ENCODE measurements at regions not wholly inside any gene's neighbourhood (a gene's known extent, or its start where the extent isn't known, plus 50 kb on each side); places are given as distances from the start of the nearest gene placed in this dataset.
A peak's percentile ranks its signal among the peaks of the same experiment; 100 is the strongest.

- Histone ChIP-seq H3K4me1 (peaks cover 0 to 57% (median 33%) of the 10 kb centered on the region in 4 donors), H3K27ac (peak overlapping the region; percentile 45 to 83)
Measured at GRCh38 chr2:37780387-37780676, 108.9 kb upstream of the CDC42EP3 start.

GRCh38 chr2:37781028-37781427 lies 109.6 kb upstream of the CDC42EP3 start:
- Histone ChIP-seq H3K27ac (peak overlapping the region; percentile 76 to 83), H3K36me3 (no peaks in the 10 kb centered on the region), H3K27me3 (no peaks in the 10 kb centered on the region), H3K9me3 (no peaks in the 10 kb centered on the region), H3K4me3 (no peak overlapping the region), H3K4me1 (peaks cover 0 to 50% (median 26%) of the 10 kb centered on the region in 4 donors)
- TF ChIP-seq CTCF (IDR thresholded peaks at IDR 0.05) = no peak
- intact Hi-C loops (cut with DNase I; ENCODE audit: low total_unique reads) = loop anchor here (5.0 kb wide), 1 partner anchor 141 kb away; no protein-coding TSS in a partner anchor
- no peak for DNase-seq

More at GRCh38 chr2:37780387-37780676, 108.9 kb upstream of the CDC42EP3 start:
- no peaks in the 10 kb centered on the region for H3K27me3 ChIP-seq
- DNase-seq = no peak
- intact Hi-C loops (cut with DNase I; ENCODE audit: low total_unique reads) = loop anchor here (5.0 kb wide), 1 partner anchor 142 kb away; no protein-coding TSS in a partner anchor
- H3K36me3 ChIP-seq = no peaks in the 10 kb centered on the region
- no peak for TF ChIP-seq CTCF (IDR thresholded peaks at IDR 0.05)
- H3K4me3 ChIP-seq = no peak overlapping the region
- H3K9me3 ChIP-seq = no peaks in the 10 kb centered on the region

DNA sequence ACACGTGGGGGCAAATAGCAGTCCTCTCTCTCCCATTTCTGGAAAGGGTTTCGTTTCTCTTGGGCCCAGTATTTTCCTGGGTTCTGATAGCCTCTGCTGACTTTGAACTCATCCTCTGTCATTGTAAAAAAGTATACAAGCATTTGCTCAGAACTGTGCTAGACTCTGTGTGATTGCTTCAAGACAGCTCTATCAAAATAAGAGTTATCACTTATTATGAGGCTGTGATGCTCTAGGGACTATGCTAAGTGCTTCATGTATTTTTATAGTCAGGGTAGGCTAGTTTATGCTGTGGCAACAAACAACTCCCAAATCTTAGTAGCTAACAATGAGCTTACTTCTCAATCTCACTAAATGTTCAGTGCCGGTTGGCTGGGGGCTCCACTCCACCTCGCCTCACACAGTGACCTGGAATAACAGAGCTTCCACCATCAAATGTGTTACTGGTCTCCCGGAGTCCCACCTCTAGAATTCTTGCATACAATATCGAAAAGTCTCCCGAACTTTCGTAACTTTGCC lies 110.8 kb upstream of the CDC42EP3 start:
- H3K4me1 ChIP-seq = peaks cover 0 to 39% (median 15%) of the 10 kb centered on the region in 4 donors
- no peak overlapping the region for H3K4me3 ChIP-seq
- no peaks in the 10 kb centered on the region for H3K27me3 ChIP-seq
- intact Hi-C loops (cut with DNase I; ENCODE audit: low total_unique reads) = loop anchor here (5.0 kb wide), 1 partner anchor 140 kb away; no protein-coding TSS in a partner anchor
- H3K27ac ChIP-seq = peak overlapping the region; percentile 76 to 83
- TF ChIP-seq CTCF (IDR thresholded peaks at IDR 0.05) = no peak
- no peaks in the 10 kb centered on the region for H3K36me3 ChIP-seq
- no peak for DNase-seq
- H3K9me3 ChIP-seq = no peaks in the 10 kb centered on the region

- Histone ChIP-seq H3K4me3 (no peak overlapping the region), H3K4me1 (peaks cover 0 to 34% (median 14%) of the 10 kb centered on the region in 4 donors), H3K27me3 (no peaks in the 10 kb centered on the region), H3K36me3 (no peaks in the 10 kb centered on the region), H3K9me3 (peaks cover 0 to under 1% (median 0%) of the 10 kb centered on the region in 3 donors), H3K27ac (peak overlapping the region; percentile 76 to 83)
- TF ChIP-seq CTCF (IDR thresholded peaks at IDR 0.05) = no peak
- intact Hi-C loops (cut with DNase I; ENCODE audit: low total_unique reads) = loop anchor here (5.0 kb wide), 1 partner anchor 139 kb away; no protein-coding TSS in a partner anchor
- peak in 1 of 2 donors; percentile 81 for DNase-seq
Measured at GRCh38 chr2:37782721-37783371, 111.4 kb upstream of the CDC42EP3 start.

DNA sequence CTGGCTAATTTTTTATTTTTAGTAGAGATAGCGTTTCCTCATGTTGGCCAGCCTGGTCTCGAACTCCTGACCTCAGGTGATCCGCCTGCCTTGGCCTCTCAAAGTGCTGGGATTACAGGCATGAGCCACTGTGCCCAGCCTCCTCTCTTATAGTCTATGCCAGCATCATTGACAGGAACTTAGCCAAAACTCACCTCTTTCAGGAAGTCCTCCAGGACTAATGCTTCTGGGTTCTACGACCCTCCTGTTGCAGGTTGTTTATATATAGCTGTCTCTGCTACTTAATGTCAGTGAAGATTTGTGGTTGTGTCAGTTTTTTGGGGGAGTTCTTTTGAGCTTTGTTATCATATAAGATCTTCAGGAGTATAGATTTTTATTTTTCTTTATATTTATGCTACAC lies 112.1 kb upstream of the CDC42EP3 start:
- H3K4me3 ChIP-seq = no peak overlapping the region
- no peak for TF ChIP-seq CTCF (IDR thresholded peaks at IDR 0.05)
- peaks cover 0 to 34% (median 14%) of the 10 kb centered on the region in 4 donors for H3K4me1 ChIP-seq
- peak overlapping the region; percentile 76 to 83 for H3K27ac ChIP-seq
- no peaks in the 10 kb centered on the region for H3K27me3 ChIP-seq
- intact Hi-C loops (cut with DNase I; ENCODE audit: low total_unique reads) = loop anchor here (5.0 kb wide), 1 partner anchor 139 kb away; no protein-coding TSS in a partner anchor
- peaks cover 0 to 6% (median 0%) of the 10 kb centered on the region in 3 donors for H3K9me3 ChIP-seq
- DNase-seq = no peak
- no peaks in the 10 kb centered on the region for H3K36me3 ChIP-seq
